GM12892 (cell line): ENCODE measurements at regions not wholly inside any gene's neighbourhood (a gene's known extent, or its start where the extent isn't known, plus 50 kb on each side); places are given as distances from the start of the nearest gene placed in this dataset.
"Not testable (repeated sequence)": the region's sequence is repeated elsewhere in the genome, so short reads cannot be mapped to it uniquely, and the experiment has no call there.

ENCODE experiments used
- DNase-seq: peaks from one replicate; pipeline ENCODE4 v3.0.0; 2011; ENCODE audit not compliant: insufficient read length
- FAIRE-seq: peaks from 2 replicates; lab custom pipeline; 2011; peaks lifted over from hg19 to GRCh38; lab: Jason Lieb, UNC
- POLR2A ChIP-seq: IDR thresholded peaks from 2 replicates; pipeline ENCODE4 v1.6.1; 2011; ENCODE audit warnings: low read depth, low read length, control low read depth
- POLR2AphosphoS5 ChIP-seq: IDR thresholded peaks from 2 replicates; pipeline ENCODE4 v1.6.1; 2011; ENCODE audit warnings: low read depth, low read length, control low read depth
- TAF1 ChIP-seq: IDR thresholded peaks from 2 replicates; pipeline ENCODE4 v1.6.1; 2011; ENCODE audit warnings: low read depth, mild to moderate bottlenecking, control low read depth, low read length, borderline replicate concordance

- FAIRE-seq (no peak), DNase-seq (no peak)
- TF ChIP-seq POLR2A (no peak), POLR2AphosphoS5 (no peak)
Observed at GRCh38 chr6:5832668-5833067, 174.1 kb downstream of the NRN1 start.

- DNase-seq (peak; percentile 19), FAIRE-seq (peak; percentile 91)
Observed at GRCh38 chr6:5831219-5831862, 175.4 kb downstream of the NRN1 start.

DNA sequence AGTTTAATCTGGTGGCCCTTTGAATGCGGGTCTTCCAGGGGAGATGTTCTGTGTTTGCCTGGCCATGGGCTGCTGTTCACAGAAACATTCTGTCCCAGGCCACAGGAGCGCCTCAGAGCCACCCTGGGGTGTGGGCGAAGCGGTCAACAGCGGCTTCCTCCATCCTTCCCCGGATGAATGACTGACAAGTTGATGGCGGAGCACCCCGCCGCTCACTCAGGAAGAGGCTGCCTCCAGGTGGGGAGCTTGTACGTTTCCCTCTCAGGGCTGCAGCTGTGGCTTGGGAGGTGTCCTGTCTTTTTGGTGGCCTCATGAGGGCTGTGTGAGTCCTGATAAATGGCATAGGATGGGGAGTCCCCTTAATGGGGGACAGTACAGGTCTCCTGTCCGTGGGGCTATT, 178.4 kb downstream of the NRN1 start:
- FAIRE-seq = no peak
- no peak for TF ChIP-seq TAF1
- no peak for TF ChIP-seq POLR2A
- no peak for TF ChIP-seq POLR2AphosphoS5
- no peak for DNase-seq

- no peak for FAIRE-seq
- DNase-seq = no peak
- TF ChIP-seq TAF1 (no peak), POLR2AphosphoS5 (no peak), POLR2A (no peak)
Observed at GRCh38 chr6:5827056-5827904, 179.4 kb downstream of the NRN1 start.

DNA sequence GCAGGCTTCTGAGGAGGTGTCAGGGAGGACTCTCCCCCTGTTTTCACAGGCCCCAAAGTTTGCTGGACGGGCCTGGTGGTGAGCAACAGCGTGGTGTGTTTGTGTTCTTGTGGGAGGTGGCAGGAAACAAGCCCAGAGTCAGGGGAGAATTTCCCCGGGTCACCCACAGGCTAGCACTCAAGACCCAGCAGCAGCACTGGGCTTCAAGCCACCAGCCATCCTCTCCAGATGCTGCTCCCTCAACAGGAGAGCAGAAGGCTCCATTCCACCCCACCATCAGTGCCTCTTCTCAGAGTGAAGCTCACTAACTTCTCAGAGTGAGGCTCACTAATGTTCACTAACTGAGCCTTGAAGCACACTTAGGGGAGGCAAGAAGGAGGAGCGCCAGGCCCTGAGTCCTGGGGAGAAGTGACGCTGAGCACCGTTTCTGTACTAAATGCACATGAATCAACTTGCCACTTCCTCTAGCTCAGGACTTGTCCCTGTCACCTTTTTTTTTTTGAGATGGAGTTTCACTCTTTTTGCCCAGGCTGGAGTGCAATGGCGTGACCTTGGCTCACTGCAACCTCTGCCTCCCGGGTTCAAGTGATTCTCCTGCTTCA, 182.2 kb downstream of the NRN1 start:
- not testable (repeated sequence) for FAIRE-seq, DNase-seq
